Lower leg skin (tissue), 3 donors: ENCODE measurements at regions not wholly inside any gene's neighbourhood (a gene's known extent, or its start where the extent isn't known, plus 50 kb on each side); places are given as distances from the start of the nearest gene placed in this dataset.

Experiments used
- CTCF ChIP-seq, 3 donors: fragments of 450-650 bp; IDR thresholded peaks; one replicate each; pipeline ENCODE4 v1.5.1; 2016; ENCODE audit warnings: antibody characterized with exemption in 3 of 3, mild to moderate bottlenecking in 3 of 3, moderate library complexity in 2 of 3
- POLR2A ChIP-seq, 2 donors: fragments of 450-650 bp; IDR thresholded peaks; one replicate each; pipeline ENCODE4 v1.6.1; 2016 to 2017; ENCODE audit warnings: antibody characterized with exemption in 2 of 2, mild to moderate bottlenecking in 1 of 2, moderate library complexity in 1 of 2

DNA sequence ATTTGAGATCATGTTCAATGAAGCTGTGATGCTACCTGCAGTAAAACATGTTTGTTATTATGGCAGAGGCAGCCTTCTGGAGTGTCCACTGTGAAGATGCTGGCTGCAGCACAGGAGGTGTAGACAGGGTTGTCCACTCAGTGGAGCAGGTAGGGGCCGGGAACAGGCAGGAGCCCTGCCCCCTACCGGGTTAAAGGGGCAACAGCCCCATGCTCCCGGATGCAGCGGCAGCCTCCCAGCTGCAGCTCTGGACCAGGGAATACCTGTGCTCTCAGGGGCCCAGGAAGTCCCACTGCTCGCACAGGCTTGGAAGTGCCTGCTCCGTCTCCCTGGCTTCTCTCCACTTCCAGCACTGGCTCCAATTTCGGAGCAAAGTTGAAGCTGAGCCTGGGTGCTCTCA is 401.6 kb downstream of the FOXG1 start:
- TF ChIP-seq CTCF (IDR thresholded peaks at IDR 0.05) (no peak), POLR2A (IDR thresholded peaks at IDR 0.05) (no peak)
